NCI-H2227 treated with DMSO at 0.1 percent for 48 hours (cell line): ENCODE measurements at regions not wholly inside any gene's neighbourhood (a gene's known extent, or its start where the extent isn't known, plus 50 kb on each side); places are given as distances from the start of the nearest gene placed in this dataset.
"Not testable (repeated sequence)": the region's sequence is repeated elsewhere in the genome, so short reads cannot be mapped to it uniquely, and the experiment has no call there.

ENCODE experiments used
- DNase-seq: peaks from one replicate; lab custom pipeline; 2025; lab: John Stamatoyannopoulos, UW

- peak; percentile 7 for DNase-seq
Measured at GRCh38 chr14:86196471-86196870, 666.5 kb downstream of the FLRT2 start.

GRCh38 chr14:86193756-86194155, 663.8 kb downstream of the FLRT2 start:
- no peak for DNase-seq

- peak; percentile 83 for DNase-seq
Measured at GRCh38 chr14:86179980-86180379, 650.0 kb downstream of the FLRT2 start.

GRCh38 chr14:86168371-86168770, 638.4 kb downstream of the FLRT2 start:
- no peak for DNase-seq

- peak; percentile 47 for DNase-seq
Measured at GRCh38 chr14:86166541-86166940, 636.6 kb downstream of the FLRT2 start.

GRCh38 chr14:86153480-86153879, 623.5 kb downstream of the FLRT2 start:
- no peak for DNase-seq

GRCh38 chr14:86143248-86143647, 613.3 kb downstream of the FLRT2 start:
- no peak for DNase-seq

GRCh38 chr14:86141966-86142365, 612.0 kb downstream of the FLRT2 start:
- no peak for DNase-seq

- DNase-seq, result no peak
Measured at GRCh38 chr14:86129426-86129825, 599.5 kb downstream of the FLRT2 start.

- no peak for DNase-seq
Measured at GRCh38 chr14:86124328-86124727, 594.4 kb downstream of the FLRT2 start.

- DNase-seq, result no peak
Measured at GRCh38 chr14:86115972-86116371, 586.0 kb downstream of the FLRT2 start.

GRCh38 chr14:86110871-86111270, 580.9 kb downstream of the FLRT2 start:
- not testable (repeated sequence) for DNase-seq

GRCh38 chr14:86104691-86105265, 574.8 kb downstream of the FLRT2 start:
- no peak for DNase-seq

- no peak for DNase-seq
Measured at GRCh38 chr14:86094512-86094911, 564.6 kb downstream of the FLRT2 start.

- DNase-seq, result no peak
Measured at GRCh38 chr14:86091811-86092210, 561.9 kb downstream of the FLRT2 start.

- DNase-seq, result no peak
Measured at GRCh38 chr14:86088156-86088555, 558.2 kb downstream of the FLRT2 start.

- no peak for DNase-seq
Measured at GRCh38 chr14:86087377-86087776, 557.4 kb downstream of the FLRT2 start.

- peak; percentile 5 for DNase-seq
Measured at GRCh38 chr14:86086962-86087361, 557.0 kb downstream of the FLRT2 start.

- DNase-seq, result no peak
Measured at GRCh38 chr14:86084097-86084496, 554.2 kb downstream of the FLRT2 start.

GRCh38 chr14:86083616-86084015, 553.7 kb downstream of the FLRT2 start:
- DNase-seq, result no peak

- no peak for DNase-seq
Measured at GRCh38 chr14:86072116-86072894, 542.4 kb downstream of the FLRT2 start.

GRCh38 chr14:86066651-86067050, 536.7 kb downstream of the FLRT2 start:
- DNase-seq, result no peak

- DNase-seq, result no peak
Measured at GRCh38 chr14:86065407-86065806, 535.5 kb downstream of the FLRT2 start.

- not testable (repeated sequence) for DNase-seq
Measured at GRCh38 chr14:86064595-86064994, 534.7 kb downstream of the FLRT2 start.
